ENCODE measurements at regions not wholly inside any gene's neighbourhood (a gene's known extent, or its start where the extent isn't known, plus 50 kb on each side); places are given as distances from the start of the nearest gene placed in this dataset.

DNA sequence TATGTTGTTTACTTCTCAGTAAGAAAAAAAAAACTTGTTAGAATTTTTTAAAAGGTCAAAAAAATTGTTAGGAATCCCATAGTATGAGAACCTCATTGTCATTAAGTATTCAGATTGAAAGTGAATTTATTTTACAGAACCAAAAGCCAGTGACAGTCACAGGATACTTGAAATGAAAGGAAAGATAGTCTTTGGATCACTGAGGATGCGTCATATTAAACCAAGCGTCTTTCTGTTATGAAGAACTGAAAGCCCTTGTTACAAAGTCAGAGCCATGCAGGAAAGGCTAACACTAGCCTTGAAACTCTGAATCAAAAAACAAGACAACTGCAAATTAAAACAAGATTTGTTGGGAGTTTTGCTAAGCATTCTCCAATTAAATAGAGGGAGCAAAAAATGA is 1348.0 kb upstream of the SLC10A2 start (continued):
- TF ChIP-seq RFX5 (IDR thresholded peaks at IDR 0.05; ENCODE audit: borderline replicate concordance, low read depth, low read length) (no peak), SUZ12 (IDR thresholded peaks at IDR 0.05; ENCODE audit: low read length) (no peak), SP1 (IDR thresholded peaks at IDR 0.05; ENCODE audit: low read depth, low read length) (no peak), EGR1 (IDR thresholded peaks at IDR 0.05; ENCODE audit: borderline replicate concordance, low read depth, low read length) (no peak), EZH2 (IDR thresholded peaks at IDR 0.05; ENCODE audit: low read depth, low read length, severe bottlenecking) (no peak), CEBPB (IDR thresholded peaks at IDR 0.05; ENCODE audit: low read depth, low read length) (no peak), BACH1 (IDR thresholded peaks at IDR 0.05; ENCODE audit: low read length) (no peak), SP2 (IDR thresholded peaks at IDR 0.05; ENCODE audit: low read length) (no peak), FOSL1 (IDR thresholded peaks at IDR 0.05; ENCODE audit: insufficient read depth, low read depth, low read length) (no peak)
